GM21619 (cell line): ENCODE measurements at regions not wholly inside any gene's neighbourhood (a gene's known extent, or its start where the extent isn't known, plus 50 kb on each side); places are given as distances from the start of the nearest gene placed in this dataset.

Experiments used
- ATAC-seq: cut with Tn5 transposase; IDR thresholded peaks from one replicate; pipeline ENCODE4 v1.9.1; 2021; ENCODE audit not compliant: unreplicated experiment

DNA sequence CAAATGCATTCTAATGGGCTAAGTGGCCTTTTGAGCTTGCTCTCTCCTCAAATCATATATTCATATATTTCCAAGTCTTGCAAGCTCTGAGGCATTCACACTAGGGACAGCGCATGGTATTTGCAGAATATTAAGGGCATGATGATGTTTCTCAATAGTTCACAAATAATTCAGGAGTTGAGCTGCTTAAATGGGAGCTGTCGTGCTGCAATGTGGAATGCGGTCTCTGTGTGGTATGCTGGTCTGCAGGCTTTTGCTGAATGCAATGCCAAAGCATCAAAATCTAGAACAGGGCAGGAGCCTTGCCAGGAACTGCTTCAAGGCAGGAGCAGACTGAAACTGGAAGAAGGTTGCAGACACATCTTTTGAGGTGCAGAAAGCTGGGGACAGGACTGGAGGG lies 1060.0 kb downstream of the TBC1D22A start:
- ATAC-seq: no peak

DNA sequence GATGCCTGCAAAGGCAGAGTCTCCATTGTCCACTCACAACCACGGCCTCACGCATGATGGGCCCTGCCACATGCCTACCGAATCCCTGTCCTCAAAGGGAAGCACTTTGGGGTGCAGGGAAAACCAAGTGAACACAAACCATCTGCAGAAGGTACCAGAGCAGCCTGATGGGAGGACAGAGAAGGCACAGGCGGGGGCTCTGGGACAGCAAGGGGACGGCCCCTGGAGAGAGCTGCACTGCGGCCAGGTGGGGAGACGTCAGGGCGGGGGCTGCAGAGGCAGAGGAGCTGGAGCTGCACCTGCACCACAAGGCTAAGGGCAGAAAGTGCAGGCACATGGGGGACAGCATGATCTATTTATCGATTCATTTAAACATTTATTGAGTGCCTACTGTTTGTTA lies 1056.0 kb downstream of the TBC1D22A start:
- no peak for ATAC-seq

DNA sequence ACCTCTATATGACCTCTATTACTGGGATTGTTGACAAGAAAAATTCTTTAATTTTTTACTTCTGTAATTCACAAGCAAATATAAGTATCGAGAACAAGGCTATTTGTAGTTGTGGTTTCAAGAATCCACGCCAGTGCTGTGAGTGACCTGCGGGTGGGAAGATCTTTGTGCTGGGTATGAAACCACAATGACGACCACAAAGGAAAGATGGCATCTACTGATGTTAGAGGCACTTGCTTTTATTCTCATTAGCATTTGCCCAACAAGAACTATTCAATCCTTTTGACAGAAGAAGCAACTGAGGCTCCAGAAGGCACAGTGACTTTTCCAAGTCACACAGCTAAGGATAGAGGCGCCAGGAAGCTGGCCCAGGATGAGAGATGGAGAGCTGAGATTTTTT lies 1054.9 kb downstream of the TBC1D22A start:
- ATAC-seq: no peak

DNA sequence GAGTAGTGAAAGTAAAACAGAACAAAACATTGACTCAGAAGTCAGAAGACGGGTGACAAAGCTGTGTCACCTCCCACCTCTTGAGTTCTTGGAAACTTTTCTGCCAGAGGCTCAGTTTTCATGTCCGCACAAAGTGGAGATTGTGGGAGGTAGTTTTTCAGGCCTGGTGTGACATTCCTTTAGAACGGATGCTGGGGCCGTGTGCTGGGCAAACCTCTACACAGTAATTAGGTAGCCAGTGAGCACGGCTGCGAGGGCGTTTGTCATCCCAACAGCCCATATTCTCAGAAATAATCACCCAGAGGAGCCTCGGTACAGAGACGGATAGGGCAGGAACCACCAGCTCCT lies 1054.4 kb downstream of the TBC1D22A start:
- no peak for ATAC-seq

DNA sequence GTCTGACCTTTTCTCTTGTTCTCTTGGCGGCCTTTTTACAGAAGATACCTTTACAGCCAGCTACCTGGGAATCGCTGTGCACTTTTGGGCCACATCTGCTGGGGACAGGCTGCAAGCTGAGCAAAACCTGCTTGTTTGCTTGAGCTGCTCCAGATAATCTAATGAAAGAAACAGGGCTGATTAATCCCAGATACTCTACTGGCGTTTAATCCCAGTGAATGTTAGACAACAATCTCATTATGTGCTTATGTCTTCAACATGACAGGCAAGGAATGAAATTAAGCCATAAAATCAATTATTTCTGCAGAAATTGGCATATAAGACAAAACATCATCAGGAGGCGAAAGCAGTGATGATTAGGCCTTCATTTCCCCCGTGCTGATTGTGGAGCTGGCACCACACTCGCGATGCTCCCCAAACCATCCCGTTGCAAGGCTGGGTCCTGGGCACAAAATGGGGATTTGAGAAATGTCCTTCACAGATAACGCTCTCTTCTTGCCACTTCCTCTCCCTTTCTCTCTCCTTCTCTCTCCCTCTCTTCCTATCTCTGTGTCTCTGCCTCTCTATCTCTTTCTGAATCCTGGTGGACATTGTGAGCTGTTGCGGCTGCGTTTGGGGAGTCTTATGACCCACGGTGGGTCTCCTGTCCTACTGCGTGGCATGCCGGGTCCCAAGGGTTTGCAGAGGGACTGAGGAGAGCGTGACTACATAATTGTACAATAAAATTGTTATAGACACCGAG lies 1053.8 kb downstream of the TBC1D22A start:
- ATAC-seq: no peak

DNA sequence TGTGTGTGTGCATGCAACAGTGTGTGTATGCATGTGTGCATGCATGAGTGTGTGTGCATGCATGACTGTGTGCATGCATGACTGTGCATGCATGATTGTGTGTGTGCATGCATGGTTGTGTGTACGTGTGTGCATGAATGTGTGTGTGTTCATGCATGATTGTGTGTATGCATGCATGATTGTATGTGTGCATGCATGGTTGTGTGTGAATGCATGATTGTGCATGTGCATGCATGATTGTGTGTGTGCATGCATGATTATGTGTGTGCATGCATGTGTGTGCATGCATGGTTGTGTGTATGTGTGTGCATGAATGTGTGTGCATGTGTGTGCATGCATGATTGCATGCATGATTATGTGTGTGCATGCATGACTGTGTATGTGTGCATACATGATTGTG lies 1052.0 kb downstream of the TBC1D22A start:
- ATAC-seq: no peak

DNA sequence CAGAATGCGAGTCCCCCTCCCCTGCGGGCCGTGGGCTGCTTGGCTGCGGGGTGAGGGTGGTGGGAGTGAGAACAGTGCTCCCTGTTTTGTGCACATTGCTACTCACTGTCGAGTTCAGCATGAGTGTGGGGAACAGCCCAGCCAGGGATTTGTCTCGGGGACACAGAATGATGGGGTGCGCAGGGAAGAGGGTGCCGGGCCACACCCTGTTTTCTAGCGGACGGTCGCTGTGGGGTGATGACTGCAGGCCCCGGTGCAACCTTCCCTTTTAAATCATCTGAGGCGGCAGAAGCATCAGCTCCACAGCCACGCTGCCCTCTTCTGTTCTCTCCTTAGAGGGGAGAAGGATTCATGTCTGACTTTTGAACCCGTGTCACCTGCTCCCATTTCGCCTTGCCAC lies 1051.2 kb downstream of the TBC1D22A start:
- no peak for ATAC-seq

DNA sequence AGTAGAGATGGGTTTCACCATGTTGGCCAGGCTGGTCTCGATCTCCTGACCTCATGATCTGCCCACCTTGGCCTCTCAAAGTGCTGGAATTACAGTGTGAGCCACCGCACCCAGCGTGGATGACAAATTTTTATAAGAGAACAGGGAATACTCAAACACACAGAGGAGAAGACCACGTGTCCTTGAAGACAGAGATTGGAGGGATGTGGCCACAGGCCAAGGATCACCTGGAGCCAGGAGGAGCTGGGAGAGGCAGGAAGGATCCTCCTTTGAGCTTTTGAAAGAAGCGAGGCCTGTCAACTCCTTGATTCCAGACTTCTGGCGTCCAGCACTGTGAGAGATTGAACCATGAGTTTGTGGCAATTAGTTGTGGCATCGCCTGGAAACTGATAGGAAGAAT lies 1049.5 kb downstream of the TBC1D22A start:
- ATAC-seq: no peak

DNA sequence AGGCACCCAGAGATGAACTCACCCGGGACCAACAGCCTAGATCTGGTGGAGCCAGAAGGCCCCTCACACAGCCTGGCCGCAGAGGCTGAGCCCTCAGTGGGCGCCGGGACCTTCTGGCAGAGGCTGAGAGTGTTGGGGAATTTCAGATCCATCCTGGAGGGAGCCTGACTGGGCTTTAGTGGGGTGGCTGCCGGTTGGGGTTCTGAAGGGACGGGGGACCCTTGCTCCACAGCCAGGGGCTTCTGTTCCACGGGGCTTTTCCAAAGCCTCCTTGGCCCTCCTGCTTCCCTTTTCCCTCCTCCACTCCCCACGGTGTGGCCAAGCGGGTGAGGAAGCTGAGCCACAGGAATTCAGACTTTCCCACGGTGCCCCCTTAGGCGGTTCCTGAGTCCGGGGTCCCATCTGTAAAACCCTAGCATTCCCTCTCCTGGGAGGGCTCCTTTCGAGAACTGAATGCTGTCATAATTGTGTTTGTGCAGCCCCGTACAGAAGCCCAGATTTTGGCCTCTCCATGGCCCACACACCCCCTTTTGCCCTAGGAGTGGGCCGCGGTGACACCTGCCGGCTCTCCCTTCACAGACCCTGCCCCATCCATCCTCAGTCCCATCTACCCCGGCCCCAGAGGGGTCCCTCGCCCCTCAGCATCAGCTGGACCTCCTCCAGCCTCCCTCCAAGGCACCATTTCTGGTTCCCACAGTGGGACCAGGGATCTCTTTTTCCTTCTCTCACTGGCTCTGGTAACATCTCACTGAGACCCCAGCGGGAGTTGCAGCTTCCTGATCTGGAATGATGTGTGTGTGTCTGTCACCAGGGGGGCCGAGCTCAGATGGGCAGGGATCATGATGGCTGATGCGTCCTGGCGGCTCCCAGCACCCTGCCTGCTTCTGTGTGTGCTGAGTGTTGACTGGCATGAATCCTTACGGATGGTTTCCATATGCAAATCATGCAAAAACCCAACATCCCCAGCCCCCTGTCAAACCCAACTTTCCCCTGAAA lies 1048.4 kb downstream of the TBC1D22A start:
- no peak for ATAC-seq

DNA sequence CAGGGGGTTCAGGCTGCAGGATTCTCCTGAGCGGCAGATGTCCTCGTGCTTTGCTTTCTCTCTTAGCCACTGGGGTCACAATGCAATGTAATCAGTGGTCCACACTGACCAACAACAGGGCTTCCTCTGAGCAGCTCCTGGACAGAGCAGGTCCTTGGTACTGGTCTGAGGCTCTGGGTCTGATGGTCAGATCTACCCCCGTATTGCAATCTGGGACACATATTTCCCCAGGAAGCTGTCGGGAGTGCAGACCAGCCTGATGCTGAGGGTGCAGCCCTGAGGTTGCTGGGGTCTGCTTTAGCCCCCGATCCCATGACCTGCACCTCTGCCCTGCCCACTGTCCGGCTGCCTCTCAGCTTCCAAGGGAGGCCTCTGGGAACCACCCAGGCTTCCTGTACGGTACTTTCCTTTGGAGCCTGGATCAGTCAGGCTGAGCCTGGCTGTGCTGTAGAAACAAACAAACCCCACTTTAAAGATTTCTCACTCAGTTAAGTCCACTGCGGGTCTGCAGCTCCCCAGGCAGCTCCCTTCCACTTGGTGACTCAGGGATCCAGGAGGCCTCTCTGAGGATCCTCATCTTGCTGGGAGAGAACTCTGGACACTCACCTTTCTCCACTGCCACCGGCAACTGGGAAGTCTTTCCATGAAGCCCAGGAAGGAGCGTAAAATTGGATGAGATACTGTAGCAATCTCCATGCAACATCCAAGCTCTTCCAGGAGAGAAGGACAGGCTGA lies 1046.6 kb downstream of the TBC1D22A start:
- ATAC-seq: no peak

DNA sequence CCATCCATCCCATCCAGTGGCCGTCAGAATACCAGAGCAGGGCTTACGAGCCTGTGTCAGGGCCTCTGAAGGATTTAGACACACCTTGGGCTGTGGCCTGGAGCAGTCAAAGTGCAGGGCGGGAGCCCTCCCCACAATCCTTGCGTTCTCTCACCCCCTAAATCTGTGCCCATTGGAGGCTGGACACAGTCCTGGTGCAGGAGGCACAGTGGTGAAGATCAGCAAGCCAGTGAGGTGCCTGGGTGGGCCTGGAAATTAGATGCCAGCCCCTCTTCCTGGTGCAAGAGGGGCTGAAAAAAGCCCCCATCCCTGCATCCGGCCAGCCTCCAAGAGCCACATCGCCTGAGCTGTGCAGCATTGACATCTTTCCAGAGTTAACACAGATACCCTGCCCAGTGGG lies 1045.8 kb downstream of the TBC1D22A start:
- no peak for ATAC-seq

DNA sequence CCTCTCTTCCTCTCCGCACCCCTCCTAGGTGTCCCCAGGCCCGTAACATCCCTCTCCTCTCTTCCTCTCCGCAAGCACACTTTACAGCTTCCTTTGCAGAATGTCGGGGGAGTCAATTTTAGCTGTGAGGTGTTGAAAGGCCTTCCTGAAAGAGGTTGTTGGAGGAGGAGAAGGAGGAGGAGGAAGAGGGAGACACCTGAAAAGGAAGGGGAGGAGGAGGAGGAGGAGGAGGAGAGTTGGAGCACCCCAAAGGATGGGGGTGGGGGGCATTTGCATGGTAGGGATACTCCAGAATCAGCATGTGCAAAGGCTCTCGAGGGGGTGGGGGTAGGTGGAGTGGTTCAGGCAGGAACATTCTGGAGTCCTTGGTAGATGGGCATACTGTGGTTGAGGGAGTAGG lies 1045.1 kb downstream of the TBC1D22A start:
- no peak for ATAC-seq

DNA sequence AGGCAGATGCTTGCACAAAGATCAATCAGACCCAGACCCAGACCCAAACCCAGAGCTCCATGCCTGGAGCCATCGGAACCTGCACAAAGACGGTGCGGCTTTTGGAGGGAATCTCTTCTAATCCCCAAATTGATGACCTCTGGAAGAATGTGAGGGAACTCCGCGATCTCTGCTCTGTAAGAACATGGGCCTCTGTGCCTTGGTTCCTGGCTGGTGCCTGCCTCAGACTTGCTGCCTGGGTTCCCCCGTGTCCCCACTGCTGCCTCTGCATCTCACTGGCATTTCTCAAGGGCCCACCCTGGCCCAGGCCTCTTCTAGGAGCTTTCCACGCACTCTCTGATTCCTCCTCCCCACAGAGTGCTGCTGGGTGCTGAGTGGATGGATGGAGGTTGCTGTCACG lies 1044.4 kb downstream of the TBC1D22A start:
- ATAC-seq: no peak

DNA sequence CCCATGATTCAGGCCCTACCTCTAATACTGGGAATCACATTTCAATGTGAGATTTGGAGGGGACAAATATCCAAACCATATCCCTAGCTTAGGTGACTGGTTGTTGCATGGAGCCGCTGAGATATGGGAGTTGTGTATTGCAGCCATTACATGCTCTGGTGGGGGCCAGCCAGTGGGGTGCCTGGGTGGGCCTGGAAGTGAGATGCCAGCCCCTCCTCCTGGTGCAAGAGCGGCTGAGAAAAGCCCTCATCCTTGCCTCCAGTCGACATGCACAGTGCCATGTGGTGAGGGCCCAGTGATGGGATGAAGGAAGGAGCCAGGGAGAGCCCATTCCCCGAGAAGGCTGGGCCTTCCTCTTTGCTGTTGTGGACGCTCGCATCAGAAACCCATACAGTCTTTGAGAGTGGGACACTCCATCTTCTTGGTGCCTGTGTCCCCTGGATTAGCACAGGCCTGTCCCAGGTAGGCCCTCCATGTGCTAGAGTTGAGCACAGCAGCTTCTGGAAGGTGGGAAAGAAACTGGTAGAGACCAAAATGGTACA lies 1043.0 kb downstream of the TBC1D22A start:
- ATAC-seq: no peak

DNA sequence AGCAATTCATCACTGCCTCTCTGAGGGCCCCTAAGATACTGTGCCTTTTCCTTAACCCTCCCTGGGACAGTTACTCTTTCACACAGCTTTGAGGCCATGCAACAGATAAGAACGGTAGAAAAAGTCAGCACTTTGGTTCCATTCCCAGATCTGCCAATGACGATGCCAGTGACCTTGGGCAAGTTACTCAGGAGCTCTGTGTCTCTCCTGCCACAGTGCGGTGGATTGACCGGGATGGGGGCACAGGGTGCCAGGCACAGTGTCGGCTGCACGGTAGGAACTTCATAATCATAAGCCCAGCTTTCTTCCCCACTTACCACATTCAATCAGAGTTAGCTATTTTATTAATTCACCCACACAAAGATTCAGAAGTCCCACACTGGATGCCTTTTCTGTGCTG lies 1041.8 kb downstream of the TBC1D22A start:
- ATAC-seq: no peak

DNA sequence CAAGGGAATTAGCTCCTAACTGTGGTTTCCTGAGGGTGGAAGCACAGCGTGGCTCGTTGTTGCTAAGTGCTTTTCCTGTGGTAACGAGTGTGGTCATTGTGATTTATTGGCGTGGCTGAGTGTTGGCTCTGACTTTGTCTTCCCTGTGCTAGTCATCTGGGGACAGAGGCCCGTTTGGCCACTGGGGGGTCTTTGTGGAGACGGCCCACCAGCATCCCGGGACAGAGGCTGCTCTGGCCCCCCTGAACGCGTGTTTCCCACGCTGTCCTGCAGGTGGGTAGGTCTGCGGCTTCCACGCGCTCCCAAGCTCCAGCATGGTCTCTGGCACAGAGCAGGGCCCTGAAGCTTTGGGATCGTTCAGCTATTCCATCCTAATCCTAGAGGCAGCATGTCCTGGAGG lies 1040.0 kb downstream of the TBC1D22A start:
- ATAC-seq: no peak

DNA sequence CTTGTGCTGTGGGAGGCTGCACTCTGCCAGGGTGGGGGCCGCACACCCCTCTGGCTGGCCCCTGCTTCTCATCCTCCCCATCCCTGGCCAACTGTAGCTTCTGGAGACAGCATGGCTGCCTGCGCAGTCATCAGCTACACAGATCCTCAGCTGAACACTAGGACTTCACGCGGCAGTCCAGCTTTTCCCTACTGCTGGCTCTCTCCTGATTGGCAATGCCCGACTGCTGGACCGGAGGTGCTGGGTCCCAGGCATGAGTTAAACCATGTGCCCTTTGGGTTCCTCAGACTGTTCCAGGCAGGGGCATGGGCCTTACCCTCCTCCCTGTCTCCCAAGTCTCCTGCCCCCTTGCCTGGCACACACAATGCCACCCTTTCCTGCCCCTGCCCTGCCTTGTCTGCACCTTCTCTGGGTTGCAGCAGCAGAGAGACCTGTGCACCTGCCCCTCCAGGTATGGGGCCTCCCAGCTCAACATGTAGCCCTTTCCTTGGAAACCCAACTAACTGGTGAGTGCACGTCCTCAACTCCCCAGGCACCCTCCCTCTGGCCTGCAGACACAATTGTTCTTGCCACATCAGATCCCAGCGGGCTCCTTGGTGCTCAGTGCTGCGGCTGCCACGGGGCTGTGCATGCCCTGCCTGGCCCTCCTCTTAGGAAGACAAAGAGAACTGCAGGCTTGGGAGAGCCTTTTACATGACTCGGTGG lies 1039.2 kb downstream of the TBC1D22A start:
- no peak for ATAC-seq

DNA sequence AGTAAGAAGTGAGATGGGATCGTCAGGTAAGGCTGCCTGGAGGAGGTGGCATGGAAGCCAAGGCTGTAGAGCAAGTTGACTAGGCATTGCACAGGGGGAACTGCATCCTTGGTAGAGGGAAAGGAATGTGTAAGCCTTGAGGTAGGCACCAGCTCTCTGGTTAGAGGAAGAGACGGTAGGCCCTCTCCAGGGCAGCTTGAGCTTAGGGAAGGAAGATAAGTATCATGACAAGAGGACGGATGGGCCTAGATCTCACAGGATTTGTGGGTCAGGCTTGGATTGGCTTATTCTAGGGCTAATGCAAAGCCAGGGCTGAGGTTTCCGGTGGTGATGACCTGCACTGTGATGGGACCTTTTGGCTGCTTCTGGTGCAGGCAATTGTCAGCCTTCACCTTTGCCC lies 1035.8 kb downstream of the TBC1D22A start:
- no peak for ATAC-seq

DNA sequence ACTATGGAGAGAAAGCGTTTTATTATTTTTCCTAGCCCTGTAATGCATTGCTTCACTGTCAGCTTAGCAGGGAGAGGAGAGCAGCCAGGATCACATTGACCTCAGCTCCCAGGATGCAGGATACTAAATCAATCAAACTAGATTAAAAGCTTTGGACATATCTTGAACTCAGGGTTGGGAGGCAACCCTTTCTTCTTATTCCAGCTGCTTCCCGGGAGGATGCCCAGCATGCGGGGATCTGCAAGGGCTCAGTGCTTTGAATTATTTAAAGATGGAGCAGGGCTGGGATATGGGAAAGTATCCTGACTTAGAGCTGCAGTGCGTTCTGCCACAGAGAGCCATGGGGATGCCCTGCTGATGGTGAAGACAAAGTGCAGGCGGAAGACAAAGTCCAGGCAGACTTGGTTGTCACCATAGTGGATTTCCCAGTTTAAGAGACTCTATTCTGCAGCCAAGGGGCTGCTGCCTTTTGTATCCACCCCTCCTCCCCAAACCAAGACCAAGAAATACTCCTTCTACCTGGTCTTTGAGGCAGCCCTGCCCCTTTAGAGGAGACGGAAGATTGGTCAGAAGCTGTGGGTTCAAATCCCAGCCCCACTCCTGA lies 1035.0 kb downstream of the TBC1D22A start:
- ATAC-seq: no peak
